Right cardiac atrium (tissue), 5 donors: ENCODE measurements at regions not wholly inside any gene's neighbourhood (a gene's known extent, or its start where the extent isn't known, plus 50 kb on each side); places are given as distances from the start of the nearest gene placed in this dataset.

ENCODE experiments used
- ATAC-seq, 2 donors: fragments of 200-7000 bp; cut with Tn5 transposase; one replicate each; pipeline versions ENCODE4 v1.8.0 to v1.9.1; 2020; ENCODE audit warnings: moderate library complexity in 2 of 2, mild to moderate bottlenecking in 1 of 2
- DNase-seq, 3 donors: peaks; one replicate each; pipeline ENCODE4 v3.0.0-alpha.2; 2020
- H3K27ac ChIP-seq: one replicate; pipeline ENCODE4 v1.5.1; 2013; ENCODE audit warnings: mild to moderate bottlenecking, low read length, control low read depth, moderate library complexity
- H3K27me3 ChIP-seq: one replicate; pipeline ENCODE4 v1.6.1; 2013; ENCODE audit not compliant: control insufficient read depth, insufficient read depth
- H3K4me1 ChIP-seq: one replicate; pipeline ENCODE4 v1.6.1; 2013; ENCODE audit warnings: low read length; ENCODE audit not compliant: control insufficient read depth, insufficient read depth
- H3K4me3 ChIP-seq: one replicate; pipeline ENCODE4 v1.5.1; 2013; ENCODE audit warnings: low read length, control low read depth
- H3K9me3 ChIP-seq: one replicate; pipeline ENCODE4 v1.6.1; 2013; ENCODE audit warnings: low read length; ENCODE audit not compliant: control insufficient read depth
- WGBS: extraction: QIAGEN DNeasy Blood & Tissue Kit; methylation state at CpG from one replicate; pipeline ENCODE4 v1.1.7; 2013; 5-methylcytosine and 5-hydroxymethylcytosine counted together
- intact Hi-C, 4 donors: fragments of 100-400 bp; cut with DNase I; formaldehyde crosslinking; loops; one replicate each; pipeline versions ENCODE4 v1.11.0 to v1.14.0; 2022 to 2023
- donor health status: healthy with polysubstance abuse.
- donor health status: DM: no; HTN: yes; CAD: no.
- donor health status: DM: no; HTN: no; CAD: no.
- donor health status: DM: no; HTN: yes; CAD: no; lungs with severe emphysema.
- donor health status: DM: yes; HTN: yes; CAD: no.

GRCh38 chr11:122023614-122024250 lies 92.3 kb downstream of the BLID start:
- H3K27me3 ChIP-seq: no peaks in the 10 kb centered on the region
- 83% methylated on average over 8 of the region's 8 CpGs for WGBS
- H3K9me3 ChIP-seq: no peaks in the 10 kb centered on the region
- DNase-seq: peak in 1 of 3 donors; percentile 45
- H3K4me3 ChIP-seq: no peak overlapping the region
- no peak overlapping the region for H3K27ac ChIP-seq
- intact Hi-C loops: loop anchor here in 3 of 4 donors (5.0 to 10.0 kb wide), 4 partner anchors 179 to 369 kb away; no protein-coding TSS in a partner anchor
- H3K4me1 ChIP-seq: no peaks in the 10 kb centered on the region
- ATAC-seq: no peak

- WGBS: 95% methylated on average over 6 of the region's 6 CpGs
- Histone ChIP-seq H3K4me3 (no peak overlapping the region), H3K4me1 (no peaks in the 10 kb centered on the region), H3K27me3 (no peaks in the 10 kb centered on the region), H3K9me3 (no peaks in the 10 kb centered on the region), H3K27ac (no peak overlapping the region)
- ATAC-seq: no peak
- intact Hi-C loops: loop anchor here in 3 of 4 donors (5.0 to 10.0 kb wide), 4 partner anchors 180 to 368 kb away; no protein-coding TSS in a partner anchor
- no peak for DNase-seq
Measured at GRCh38 chr11:122022646-122023045, 93.4 kb downstream of the BLID start.

DNA sequence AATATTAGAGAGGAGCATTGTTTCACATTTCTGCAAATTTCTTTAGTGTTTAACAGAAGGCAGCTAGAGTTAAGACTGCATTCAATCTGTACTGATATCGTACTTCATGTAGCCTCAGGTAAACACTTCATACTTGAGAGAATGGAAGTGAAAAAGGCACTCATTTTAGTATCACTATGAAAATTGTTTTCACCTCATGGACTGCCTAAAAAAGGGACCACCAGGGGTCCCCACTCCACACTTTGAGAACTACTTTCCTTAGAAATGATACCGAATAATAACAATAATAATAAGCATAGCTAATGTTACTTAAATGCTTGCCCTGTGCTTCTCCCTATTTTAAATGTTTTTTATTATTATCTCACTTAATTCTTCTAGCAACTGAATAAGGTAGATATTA lies 95.1 kb downstream of the BLID start:
- WGBS: 44% methylated on average over 2 of the region's 2 CpGs
- intact Hi-C loops: loop anchor here in 3 of 4 donors (5.0 to 10.0 kb wide), 4 partner anchors 181 to 366 kb away; no protein-coding TSS in a partner anchor
- no peaks in the 10 kb centered on the region for H3K4me1 ChIP-seq
- H3K27ac ChIP-seq: no peak overlapping the region
- no peak overlapping the region for H3K4me3 ChIP-seq
- DNase-seq (peak in 1 of 3 donors; percentile 68), ATAC-seq (no peak)
- H3K27me3 ChIP-seq: no peaks in the 10 kb centered on the region
- H3K9me3 ChIP-seq: no peaks in the 10 kb centered on the region

DNA sequence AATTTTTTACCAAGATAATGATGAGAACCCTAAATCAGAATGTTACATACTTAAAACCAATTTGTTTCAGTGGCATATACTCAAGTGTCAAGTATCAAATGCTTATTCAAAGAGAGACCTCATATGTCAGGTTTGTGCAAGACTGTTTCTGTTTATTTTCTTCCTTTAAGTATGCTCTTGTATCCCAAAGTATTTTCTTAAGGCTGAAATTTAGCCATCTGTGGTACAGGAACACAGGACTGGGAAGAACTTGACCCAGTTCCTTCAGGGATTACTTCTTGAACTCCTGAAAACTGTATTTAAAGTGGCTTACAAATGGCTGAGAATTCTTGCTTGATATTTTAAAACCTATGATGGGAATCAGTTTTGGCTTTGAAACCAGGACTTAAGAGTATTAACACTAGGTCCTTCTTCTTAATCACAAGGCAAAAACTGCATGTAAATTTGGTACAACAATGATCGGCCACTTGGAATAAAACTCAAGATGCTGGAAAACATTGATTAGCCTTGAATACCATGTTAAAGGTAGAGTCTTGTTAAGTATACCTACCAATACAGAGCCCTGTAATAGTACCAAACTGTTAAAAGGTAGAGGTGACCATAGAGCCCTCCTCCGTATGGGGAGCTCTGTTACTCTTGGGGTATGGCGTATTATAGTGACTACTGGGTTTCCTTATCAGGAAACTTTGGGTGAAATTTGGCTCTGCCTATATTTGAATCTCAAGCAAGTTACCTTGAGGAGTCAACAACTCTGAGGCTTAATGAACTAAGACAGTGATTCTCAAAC lies 95.9 kb downstream of the BLID start:
- ATAC-seq: no peak

DNA sequence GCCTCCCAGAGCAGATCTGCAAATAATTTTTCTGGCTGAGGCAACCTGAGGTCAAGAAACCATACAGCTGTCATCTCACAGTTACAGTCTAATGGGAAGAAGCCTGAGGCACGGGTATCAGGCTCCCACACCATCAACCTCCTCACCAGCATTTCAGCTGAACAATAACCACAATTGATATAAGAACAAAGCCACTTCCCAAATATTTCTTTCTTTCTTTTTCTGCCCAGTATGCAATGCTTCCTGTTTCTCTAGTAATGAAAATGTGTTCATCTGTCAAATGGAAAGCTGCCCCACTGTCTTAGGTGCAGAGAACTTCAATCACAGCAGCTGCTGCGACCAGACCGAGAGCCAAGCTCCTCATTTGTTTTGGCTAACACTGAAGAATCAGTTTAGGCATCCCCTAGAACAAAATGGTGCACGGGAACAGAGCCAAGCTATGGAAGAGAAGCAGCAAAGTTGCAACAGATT lies 108.4 kb downstream of the BLID start:
- Histone ChIP-seq H3K9me3 (no peaks in the 10 kb centered on the region), H3K27ac (no peak overlapping the region), H3K27me3 (no peaks in the 10 kb centered on the region), H3K4me3 (no peak overlapping the region), H3K4me1 (no peaks in the 10 kb centered on the region)
- DNase-seq: peak; percentile 42 to 76 (median 67)
- 24% methylated on average over 4 of the region's 4 CpGs for WGBS
- intact Hi-C loops: no loop called here
- ATAC-seq: peak; percentile 59 to 71

More for the DNA sequence above, 95.9 kb downstream of the BLID start:
- intact Hi-C loops: loop anchor here in 3 of 4 donors (5.0 to 10.0 kb wide), 4 partner anchors 182 to 365 kb away; no protein-coding TSS in a partner anchor
- no peak overlapping the region for H3K4me3 ChIP-seq
- no peaks in the 10 kb centered on the region for H3K9me3 ChIP-seq
- WGBS: 94% methylated on average over 3 of the region's 3 CpGs
- H3K27ac ChIP-seq: no peak overlapping the region
- no peak for DNase-seq
- no peaks in the 10 kb centered on the region for H3K27me3 ChIP-seq
- H3K4me1 ChIP-seq: no peaks in the 10 kb centered on the region

DNA sequence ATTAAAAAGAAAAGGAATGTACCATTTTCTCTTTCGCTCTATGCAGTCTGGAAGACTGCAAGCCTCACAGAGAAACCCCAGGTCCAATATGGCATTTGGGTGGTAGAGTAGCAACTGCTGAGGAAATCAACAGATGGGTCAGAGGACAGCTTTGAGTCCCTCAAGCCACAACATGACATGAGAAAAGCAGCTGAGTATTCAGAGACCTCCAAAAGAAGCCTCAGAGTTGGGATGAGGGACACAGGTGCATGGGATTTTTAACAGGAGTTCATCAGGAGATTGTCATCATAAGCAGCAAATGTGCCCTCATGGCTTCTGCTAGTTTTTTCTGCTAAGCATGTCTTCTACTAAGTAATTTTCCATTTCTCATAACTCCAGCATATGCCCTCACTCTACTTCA lies 111.6 kb downstream of the BLID start:
- Histone ChIP-seq H3K4me3 (no peak overlapping the region), H3K27me3 (no peaks in the 10 kb centered on the region), H3K9me3 (no peaks in the 10 kb centered on the region), H3K4me1 (no peaks in the 10 kb centered on the region), H3K27ac (no peak overlapping the region)
- ATAC-seq (no peak), DNase-seq (no peak)
- 100% methylated on average over 1 of the region's 1 CpG for WGBS
- intact Hi-C loops: no loop called here

- 50% methylated on average over 1 of the region's 1 CpG for WGBS
- no peak overlapping the region for H3K4me3 ChIP-seq
- no peak overlapping the region for H3K27ac ChIP-seq
- DNase-seq (no peak), ATAC-seq (no peak)
- intact Hi-C loops: no loop called here
- no peaks in the 10 kb centered on the region for H3K4me1 ChIP-seq
- H3K9me3 ChIP-seq: no peaks in the 10 kb centered on the region
- no peaks in the 10 kb centered on the region for H3K27me3 ChIP-seq
Measured at GRCh38 chr11:122002926-122003325, 113.1 kb downstream of the BLID start.

DNA sequence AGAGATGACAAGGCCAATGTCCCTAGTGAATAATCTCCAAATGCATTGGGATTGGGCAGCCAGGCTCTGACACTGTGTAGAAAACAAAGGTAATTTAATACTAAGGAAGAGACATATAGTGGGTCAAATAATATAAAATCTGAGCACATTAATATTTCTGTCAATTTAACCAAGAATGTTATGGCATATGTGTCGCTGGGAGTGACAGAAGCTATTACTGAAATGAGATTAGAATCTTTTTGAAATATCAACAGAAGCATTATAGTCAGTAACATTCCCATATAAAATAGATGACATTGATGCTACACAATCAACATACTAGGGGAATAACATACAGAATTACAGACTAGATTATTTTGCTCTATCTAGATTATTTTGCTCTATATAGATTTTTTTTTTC lies 114.0 kb downstream of the BLID start:
- Histone ChIP-seq H3K27ac (no peak overlapping the region), H3K9me3 (no peaks in the 10 kb centered on the region), H3K4me1 (no peaks in the 10 kb centered on the region), H3K4me3 (no peak overlapping the region), H3K27me3 (no peaks in the 10 kb centered on the region)
- WGBS: 94% methylated on average over 1 of the region's 1 CpG
- no peak for ATAC-seq
- DNase-seq: no peak
- intact Hi-C loops: no loop called here

DNA sequence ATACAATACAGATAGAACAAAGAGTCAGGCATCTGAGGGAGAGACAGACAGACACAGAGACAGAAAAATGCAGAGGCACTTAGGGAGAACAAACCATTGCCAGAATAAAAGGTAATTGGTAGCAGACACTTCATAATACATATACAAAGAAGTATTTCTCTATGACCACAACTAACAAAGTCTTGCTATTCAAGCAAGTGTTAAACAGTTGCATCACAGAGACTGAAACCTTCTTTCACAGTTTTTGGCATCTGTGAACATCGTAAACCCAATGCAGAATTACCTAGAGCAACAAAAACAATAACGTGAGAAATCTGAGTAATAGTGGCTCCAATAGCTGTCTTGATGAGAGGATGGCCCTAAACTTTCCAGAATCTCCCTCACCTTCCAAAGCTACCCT lies 116.4 kb downstream of the BLID start:
- no peak overlapping the region for H3K27ac ChIP-seq
- H3K4me1 ChIP-seq: no peaks in the 10 kb centered on the region
- ATAC-seq (no peak), DNase-seq (no peak)
- 90% methylated on average over 2 of the region's 2 CpGs for WGBS
- no peak overlapping the region for H3K4me3 ChIP-seq
- intact Hi-C loops: no loop called here
- no peaks in the 10 kb centered on the region for H3K27me3 ChIP-seq
- no peaks in the 10 kb centered on the region for H3K9me3 ChIP-seq

DNA sequence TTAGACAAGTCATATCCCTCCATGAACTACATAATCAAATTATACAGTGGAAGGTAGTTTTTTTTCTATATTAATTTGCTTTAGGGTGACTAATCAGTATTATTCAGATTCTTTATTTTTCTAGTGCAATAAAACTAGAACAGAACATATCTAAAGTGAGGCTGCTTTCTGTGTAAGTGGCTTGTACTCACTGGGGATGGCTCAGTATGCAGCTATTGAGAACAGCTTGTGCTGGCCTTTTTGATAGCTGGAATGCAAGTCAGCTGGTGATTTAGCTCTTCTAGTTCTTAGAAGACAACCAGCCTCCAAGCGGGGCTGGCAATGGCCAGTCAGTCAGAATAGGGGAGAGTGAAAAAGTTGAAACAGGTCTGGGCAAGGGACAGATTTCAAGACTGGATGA lies 119.4 kb downstream of the BLID start:
- Histone ChIP-seq H3K4me1 (no peaks in the 10 kb centered on the region), H3K4me3 (no peak overlapping the region), H3K9me3 (no peaks in the 10 kb centered on the region), H3K27ac (no peak overlapping the region), H3K27me3 (no peaks in the 10 kb centered on the region)
- DNase-seq (peak in 2 of 3 donors; percentile 16 to 48), ATAC-seq (peak; percentile 76 to 85)
- 61% methylated on average over 1 of the region's 1 CpG for WGBS
- intact Hi-C loops: no loop called here

GRCh38 chr11:121983901-121984300 lies 132.1 kb downstream of the BLID start:
- intact Hi-C loops: no loop called here
- WGBS: 82% methylated on average over 3 of the region's 3 CpGs
- ATAC-seq: no peak

More at GRCh38 chr11:121983901-121984300, 132.1 kb downstream of the BLID start:
- Histone ChIP-seq H3K9me3 (no peaks in the 10 kb centered on the region), H3K27me3 (no peaks in the 10 kb centered on the region), H3K27ac (no peak overlapping the region), H3K4me1 (no peaks in the 10 kb centered on the region), H3K4me3 (no peak overlapping the region)
- DNase-seq: no peak
